HepG2 (cell line): ENCODE measurements at regions not wholly inside any gene's neighbourhood (a gene's known extent, or its start where the extent isn't known, plus 50 kb on each side); places are given as distances from the start of the nearest gene placed in this dataset.

Experiments used
- CBX5 ChIP-seq: sonication (generic); formaldehyde crosslinking; IDR thresholded peaks from 2 replicates; pipeline ENCODE4 v1.4.0; 2020; ENCODE audit warnings: missing genetic modification reagents, borderline replicate concordance
- FOXK1 ChIP-seq: sonication (generic); formaldehyde crosslinking; IDR thresholded peaks from 2 replicates; pipeline ENCODE4 v1.4.0; 2020; ENCODE audit warnings: low read depth, missing genetic modification reagents, borderline replicate concordance
- LCORL ChIP-seq, 2 experiments: fragments of 450-650 bp in 1 of 2; sonication (generic) in 1 of 2; formaldehyde crosslinking in 1 of 2; IDR thresholded peaks; 2 replicates each; pipeline versions ENCODE4 v1.5.0 to v1.6.1; 2017 to 2020; ENCODE audit warnings: antibody characterized with exemption in 1 of 2, missing genetic modification reagents in 1 of 2
- YEATS4 ChIP-seq: sonication (generic); formaldehyde crosslinking; IDR thresholded peaks from 2 replicates; pipeline ENCODE4 v1.4.0; 2020; ENCODE audit warnings: missing genetic modification reagents, borderline replicate concordance
- ZBTB3 ChIP-seq: sonication (generic); formaldehyde crosslinking; IDR thresholded peaks from 2 replicates; pipeline ENCODE4 v1.4.0; 2020; ENCODE audit warnings: low read depth, mild to moderate bottlenecking, moderate library complexity, missing genetic modification reagents, borderline replicate concordance
- ZMYM2 ChIP-seq: sonication (generic); formaldehyde crosslinking; IDR thresholded peaks from 2 replicates; pipeline ENCODE4 v1.8.0; 2022; ENCODE audit warnings: mild to moderate bottlenecking, missing genetic modification reagents
- ZNF343 ChIP-seq: sonication (generic); formaldehyde crosslinking; IDR thresholded peaks from 2 replicates; pipeline ENCODE4 v1.4.0; 2020; ENCODE audit warnings: mild to moderate bottlenecking, missing genetic modification reagents
- ZNF781 ChIP-seq: sonication (generic); formaldehyde crosslinking; IDR thresholded peaks from 2 replicates; pipeline ENCODE4 v1.5.1; 2020; ENCODE audit warnings: borderline replicate concordance, mild to moderate bottlenecking, missing genetic modification reagents; ENCODE audit errors: not compliant biosample characterization
- TF ChIP-seq, protein P1 (sequence below): sonication (generic); formaldehyde crosslinking; IDR thresholded peaks from 2 replicates; pipeline ENCODE4 v1.4.0; 2020; ENCODE audit warnings: missing genetic modification reagents
- TF ChIP-seq, protein P2 (sequence below): sonication (generic); formaldehyde crosslinking; conservative IDR thresholded peaks from 2 replicates; pipeline ENCODE4 v1.8.1; 2023; ENCODE audit warnings: missing genetic modification reagents
- TF ChIP-seq, protein P3 (sequence below): sonication (generic); formaldehyde crosslinking; IDR thresholded peaks from 2 replicates; pipeline ENCODE4 v1.4.0; 2020; ENCODE audit warnings: mild to moderate bottlenecking, missing genetic modification reagents
- TF ChIP-seq, protein P4 (sequence below): sonication (generic); formaldehyde crosslinking; IDR thresholded peaks from 2 replicates; pipeline ENCODE4 v1.8.0; 2022; ENCODE audit warnings: mild to moderate bottlenecking, missing genetic modification reagents; ENCODE audit not compliant: insufficient replicate concordance
- TF ChIP-seq, protein P5 (sequence below): sonication (generic); formaldehyde crosslinking; IDR thresholded peaks from 2 replicates; pipeline ENCODE4 v1.4.0; 2020; ENCODE audit warnings: mild to moderate bottlenecking, missing genetic modification reagents
- TF ChIP-seq, protein P6 (sequence below): sonication (generic); formaldehyde crosslinking; IDR thresholded peaks from 2 replicates; pipeline ENCODE4 v1.5.0; 2020; ENCODE audit warnings: missing genetic modification reagents

DNA sequence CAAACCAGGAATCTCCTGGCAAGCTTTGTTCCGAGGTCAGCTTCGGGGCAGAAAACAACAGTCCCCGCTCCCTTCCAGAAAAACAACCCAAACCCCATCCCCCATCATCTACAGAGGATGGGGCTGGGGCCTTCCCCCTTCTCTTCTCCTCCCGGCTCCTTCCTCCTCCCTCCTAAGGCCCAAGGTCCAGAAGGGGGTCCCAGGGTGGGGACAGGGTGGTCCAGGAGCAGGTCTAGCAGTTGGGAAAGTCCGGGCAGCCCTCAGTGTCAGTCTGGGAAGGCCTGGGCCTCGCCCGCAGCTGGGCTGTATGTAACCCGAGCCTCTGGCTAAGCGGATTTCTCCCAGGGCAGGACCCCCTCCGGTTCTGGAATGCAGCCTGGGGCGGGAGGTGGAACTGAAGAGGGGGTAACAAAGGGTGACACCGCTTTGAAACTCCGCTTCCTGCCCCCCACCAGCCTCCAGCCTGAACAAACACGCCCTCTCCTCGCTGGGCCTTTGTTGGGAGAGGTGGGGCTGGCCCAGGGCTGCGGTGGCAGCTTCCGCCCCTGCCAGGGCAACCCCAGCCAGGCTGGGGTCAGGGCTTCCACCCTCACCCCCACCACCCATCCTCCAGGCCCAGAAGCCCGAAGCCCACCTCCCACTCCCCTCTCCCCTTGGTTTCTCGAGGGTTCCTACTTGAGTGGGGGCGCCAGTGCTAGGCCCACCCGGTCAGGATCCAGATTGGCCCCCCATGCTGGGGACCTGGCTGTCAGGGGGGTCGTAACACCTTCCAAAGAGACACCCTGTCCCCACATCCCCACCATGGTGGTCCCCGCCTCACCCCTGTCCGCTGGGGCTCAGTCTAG lies 63.5 kb downstream of the C9orf50 start (continued):
- TF ChIP-seq, protein P1, sequence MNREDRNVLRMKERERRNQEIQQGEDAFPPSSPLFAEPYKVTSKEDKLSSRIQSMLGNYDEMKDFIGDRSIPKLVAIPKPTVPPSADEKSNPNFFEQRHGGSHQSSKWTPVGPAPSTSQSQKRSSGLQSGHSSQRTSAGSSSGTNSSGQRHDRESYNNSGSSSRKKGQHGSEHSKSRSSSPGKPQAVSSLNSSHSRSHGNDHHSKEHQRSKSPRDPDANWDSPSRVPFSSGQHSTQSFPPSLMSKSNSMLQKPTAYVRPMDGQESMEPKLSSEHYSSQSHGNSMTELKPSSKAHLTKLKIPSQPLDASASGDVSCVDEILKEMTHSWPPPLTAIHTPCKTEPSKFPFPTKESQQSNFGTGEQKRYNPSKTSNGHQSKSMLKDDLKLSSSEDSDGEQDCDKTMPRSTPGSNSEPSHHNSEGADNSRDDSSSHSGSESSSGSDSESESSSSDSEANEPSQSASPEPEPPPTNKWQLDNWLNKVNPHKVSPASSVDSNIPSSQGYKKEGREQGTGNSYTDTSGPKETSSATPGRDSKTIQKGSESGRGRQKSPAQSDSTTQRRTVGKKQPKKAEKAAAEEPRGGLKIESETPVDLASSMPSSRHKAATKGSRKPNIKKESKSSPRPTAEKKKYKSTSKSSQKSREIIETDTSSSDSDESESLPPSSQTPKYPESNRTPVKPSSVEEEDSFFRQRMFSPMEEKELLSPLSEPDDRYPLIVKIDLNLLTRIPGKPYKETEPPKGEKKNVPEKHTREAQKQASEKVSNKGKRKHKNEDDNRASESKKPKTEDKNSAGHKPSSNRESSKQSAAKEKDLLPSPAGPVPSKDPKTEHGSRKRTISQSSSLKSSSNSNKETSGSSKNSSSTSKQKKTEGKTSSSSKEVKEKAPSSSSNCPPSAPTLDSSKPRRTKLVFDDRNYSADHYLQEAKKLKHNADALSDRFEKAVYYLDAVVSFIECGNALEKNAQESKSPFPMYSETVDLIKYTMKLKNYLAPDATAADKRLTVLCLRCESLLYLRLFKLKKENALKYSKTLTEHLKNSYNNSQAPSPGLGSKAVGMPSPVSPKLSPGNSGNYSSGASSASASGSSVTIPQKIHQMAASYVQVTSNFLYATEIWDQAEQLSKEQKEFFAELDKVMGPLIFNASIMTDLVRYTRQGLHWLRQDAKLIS (CRISPR knock-in tag) = peak; percentile 85; the same call in 1 of the 2 replicates
- TF ChIP-seq, protein P2, sequence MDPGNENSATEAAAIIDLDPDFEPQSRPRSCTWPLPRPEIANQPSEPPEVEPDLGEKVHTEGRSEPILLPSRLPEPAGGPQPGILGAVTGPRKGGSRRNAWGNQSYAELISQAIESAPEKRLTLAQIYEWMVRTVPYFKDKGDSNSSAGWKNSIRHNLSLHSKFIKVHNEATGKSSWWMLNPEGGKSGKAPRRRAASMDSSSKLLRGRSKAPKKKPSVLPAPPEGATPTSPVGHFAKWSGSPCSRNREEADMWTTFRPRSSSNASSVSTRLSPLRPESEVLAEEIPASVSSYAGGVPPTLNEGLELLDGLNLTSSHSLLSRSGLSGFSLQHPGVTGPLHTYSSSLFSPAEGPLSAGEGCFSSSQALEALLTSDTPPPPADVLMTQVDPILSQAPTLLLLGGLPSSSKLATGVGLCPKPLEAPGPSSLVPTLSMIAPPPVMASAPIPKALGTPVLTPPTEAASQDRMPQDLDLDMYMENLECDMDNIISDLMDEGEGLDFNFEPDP (CRISPR knock-in tag) = no peak
- TF ChIP-seq, protein P3, sequence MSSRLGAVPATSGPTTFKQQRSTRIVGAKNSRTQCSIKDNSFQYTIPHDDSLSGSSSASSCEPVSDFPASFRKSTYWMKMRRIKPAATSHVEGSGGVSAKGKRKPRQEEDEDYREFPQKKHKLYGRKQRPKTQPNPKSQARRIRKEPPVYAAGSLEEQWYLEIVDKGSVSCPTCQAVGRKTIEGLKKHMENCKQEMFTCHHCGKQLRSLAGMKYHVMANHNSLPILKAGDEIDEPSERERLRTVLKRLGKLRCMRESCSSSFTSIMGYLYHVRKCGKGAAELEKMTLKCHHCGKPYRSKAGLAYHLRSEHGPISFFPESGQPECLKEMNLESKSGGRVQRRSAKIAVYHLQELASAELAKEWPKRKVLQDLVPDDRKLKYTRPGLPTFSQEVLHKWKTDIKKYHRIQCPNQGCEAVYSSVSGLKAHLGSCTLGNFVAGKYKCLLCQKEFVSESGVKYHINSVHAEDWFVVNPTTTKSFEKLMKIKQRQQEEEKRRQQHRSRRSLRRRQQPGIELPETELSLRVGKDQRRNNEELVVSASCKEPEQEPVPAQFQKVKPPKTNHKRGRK (CRISPR knock-in tag) = 0 out of 2 replicates have a peak, but pooled peaks have one; percentile 14
- TF ChIP-seq, protein P4, sequence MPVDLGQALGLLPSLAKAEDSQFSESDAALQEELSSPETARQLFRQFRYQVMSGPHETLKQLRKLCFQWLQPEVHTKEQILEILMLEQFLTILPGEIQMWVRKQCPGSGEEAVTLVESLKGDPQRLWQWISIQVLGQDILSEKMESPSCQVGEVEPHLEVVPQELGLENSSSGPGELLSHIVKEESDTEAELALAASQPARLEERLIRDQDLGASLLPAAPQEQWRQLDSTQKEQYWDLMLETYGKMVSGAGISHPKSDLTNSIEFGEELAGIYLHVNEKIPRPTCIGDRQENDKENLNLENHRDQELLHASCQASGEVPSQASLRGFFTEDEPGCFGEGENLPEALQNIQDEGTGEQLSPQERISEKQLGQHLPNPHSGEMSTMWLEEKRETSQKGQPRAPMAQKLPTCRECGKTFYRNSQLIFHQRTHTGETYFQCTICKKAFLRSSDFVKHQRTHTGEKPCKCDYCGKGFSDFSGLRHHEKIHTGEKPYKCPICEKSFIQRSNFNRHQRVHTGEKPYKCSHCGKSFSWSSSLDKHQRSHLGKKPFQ (CRISPR knock-in tag) = peak; percentile 91
- no peak for TF ChIP-seq ZNF781 (CRISPR knock-in tag)
- TF ChIP-seq ZMYM2 (CRISPR knock-in tag) = peak; percentile 53; the same call in 1 of the 2 replicates
- TF ChIP-seq, protein P5, sequence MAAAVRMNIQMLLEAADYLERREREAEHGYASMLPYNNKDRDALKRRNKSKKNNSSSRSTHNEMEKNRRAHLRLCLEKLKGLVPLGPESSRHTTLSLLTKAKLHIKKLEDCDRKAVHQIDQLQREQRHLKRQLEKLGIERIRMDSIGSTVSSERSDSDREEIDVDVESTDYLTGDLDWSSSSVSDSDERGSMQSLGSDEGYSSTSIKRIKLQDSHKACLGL (CRISPR knock-in tag) = peak; percentile 68; the same call in 1 of the 2 replicates
- TF ChIP-seq FOXK1 (CRISPR knock-in tag) = peak; percentile 74
- peak; percentile 76; the same call in 1 of the 2 replicates for TF ChIP-seq CBX5 (CRISPR knock-in tag)
- TF ChIP-seq ZNF343 (CRISPR knock-in tag) = no peak
- TF ChIP-seq YEATS4 (CRISPR knock-in tag) = peak; percentile 74; the same call in 1 of the 2 replicates
- TF ChIP-seq ZBTB3 (CRISPR knock-in tag) = 0 out of 2 replicates have a peak, but pooled peaks have one; percentile 34
- 0 out of 2 replicates have a peak, but pooled peaks have one; percentile 7 for TF ChIP-seq LCORL (IDR thresholded peaks at IDR 0.05)
- peak; percentile 100 for TF ChIP-seq LCORL (CRISPR knock-in tag; IDR thresholded peaks at IDR 0.05)
- TF ChIP-seq, protein P6, sequence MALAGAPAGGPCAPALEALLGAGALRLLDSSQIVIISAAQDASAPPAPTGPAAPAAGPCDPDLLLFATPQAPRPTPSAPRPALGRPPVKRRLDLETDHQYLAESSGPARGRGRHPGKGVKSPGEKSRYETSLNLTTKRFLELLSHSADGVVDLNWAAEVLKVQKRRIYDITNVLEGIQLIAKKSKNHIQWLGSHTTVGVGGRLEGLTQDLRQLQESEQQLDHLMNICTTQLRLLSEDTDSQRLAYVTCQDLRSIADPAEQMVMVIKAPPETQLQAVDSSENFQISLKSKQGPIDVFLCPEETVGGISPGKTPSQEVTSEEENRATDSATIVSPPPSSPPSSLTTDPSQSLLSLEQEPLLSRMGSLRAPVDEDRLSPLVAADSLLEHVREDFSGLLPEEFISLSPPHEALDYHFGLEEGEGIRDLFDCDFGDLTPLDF (CRISPR knock-in tag) = peak; percentile 28; the same call in 1 of the 2 replicates
